Mesenchymal stem cell (in vitro differentiated cells and primary cell): ENCODE measurements at regions not wholly inside any gene's neighbourhood (a gene's known extent, or its start where the extent isn't known, plus 50 kb on each side); places are given as distances from the start of the nearest gene placed in this dataset.

Source experiments
- DNase-seq: peaks from one replicate; pipeline ENCODE4 v3.0.0-alpha.2; 2013
- H2AFZ ChIP-seq: one replicate; pipeline ENCODE4 v1.6.1; 2013; ENCODE audit warnings: low read depth, mild to moderate bottlenecking, control low read depth, inconsistent platforms, low read length, moderate library complexity
- H2AK5ac ChIP-seq: 2 replicates; pipeline ENCODE4 v1.6.1; 2013; ENCODE audit warnings: low read length, moderate library complexity, mild to moderate bottlenecking, inconsistent platforms; ENCODE audit not compliant: severe bottlenecking
- H2BK120ac ChIP-seq: one replicate; pipeline ENCODE4 v1.6.1; 2013; ENCODE audit warnings: low read depth, mild to moderate bottlenecking, inconsistent platforms, low read length, moderate library complexity
- H2BK12ac ChIP-seq, 2 experiments: one replicate each; pipeline ENCODE4 v1.6.1; 2013; ENCODE audit warnings: inconsistent platforms in 2 of 2, low read length in 2 of 2, mild to moderate bottlenecking in 2 of 2, moderate library complexity in 2 of 2, control low read depth in 1 of 2
- H2BK15ac ChIP-seq: one replicate; pipeline ENCODE4 v1.6.1; 2013; ENCODE audit warnings: mild to moderate bottlenecking, low read depth, inconsistent platforms; ENCODE audit not compliant: poor library complexity, severe bottlenecking
- H2BK5ac ChIP-seq: 2 replicates; pipeline ENCODE4 v1.6.1; 2013; ENCODE audit warnings: low read depth, mild to moderate bottlenecking, low read length, control low read depth, inconsistent platforms; ENCODE audit not compliant: poor library complexity, severe bottlenecking
- H3K14ac ChIP-seq, 2 experiments: one replicate each; pipeline ENCODE4 v1.6.1; 2013; ENCODE audit warnings: inconsistent platforms in 2 of 2, low read length in 2 of 2, control low read depth in 1 of 2, mild to moderate bottlenecking in 1 of 2, moderate library complexity in 1 of 2
- H3K18ac ChIP-seq, 2 experiments: one replicate each; pipeline ENCODE4 v1.6.1; 2013; ENCODE audit warnings: inconsistent platforms in 2 of 2, low read length in 2 of 2, control low read depth in 1 of 2, low read depth in 1 of 2, mild to moderate bottlenecking in 1 of 2
- H3K23ac ChIP-seq, 2 experiments: one replicate each; pipeline ENCODE4 v1.6.1; 2013; ENCODE audit warnings: inconsistent platforms in 2 of 2, low read length in 2 of 2, mild to moderate bottlenecking in 2 of 2, moderate library complexity in 2 of 2, control low read depth in 1 of 2
- H3K27ac ChIP-seq: 2 replicates; pipeline ENCODE4 v1.5.1; 2013; ENCODE audit warnings: mild to moderate bottlenecking, moderate library complexity, low read length, control low read depth, inconsistent platforms; ENCODE audit not compliant: poor library complexity, severe bottlenecking
- H3K27me3 ChIP-seq, 2 experiments: 2 replicates each; pipeline versions ENCODE4 v1.6.1 to v1.7.0; 2013; ENCODE audit warnings: low read length in 2 of 2, mild to moderate bottlenecking in 2 of 2, moderate library complexity in 2 of 2, control low read depth in 1 of 2, inconsistent platforms in 1 of 2; ENCODE audit not compliant: control insufficient read depth in 1 of 2, insufficient read depth in 1 of 2
- H3K36me3 ChIP-seq, 2 experiments: 2 replicates each; pipeline versions ENCODE4 v1.6.1 to v1.7.0; 2013; ENCODE audit warnings: low read length in 2 of 2, control low read depth in 1 of 2, inconsistent platforms in 1 of 2, low read depth in 1 of 2, mild to moderate bottlenecking in 1 of 2; ENCODE audit not compliant: insufficient read depth in 2 of 2, control insufficient read depth in 1 of 2
- H3K4ac ChIP-seq, 2 experiments: one replicate each; pipeline ENCODE4 v1.6.1; 2013; ENCODE audit warnings: inconsistent platforms in 2 of 2, low read length in 2 of 2, mild to moderate bottlenecking in 2 of 2, moderate library complexity in 2 of 2, control low read depth in 1 of 2, low read depth in 1 of 2
- H3K4me1 ChIP-seq: 2 replicates; pipeline ENCODE4 v1.6.1; 2013; ENCODE audit warnings: low read depth, low read length, control low read depth; ENCODE audit not compliant: control insufficient read depth, insufficient read depth
- H3K4me2 ChIP-seq: 2 replicates; pipeline ENCODE4 v1.6.1; 2013; ENCODE audit warnings: low read length, mild to moderate bottlenecking, inconsistent platforms; ENCODE audit not compliant: poor library complexity, severe bottlenecking
- H3K4me3 ChIP-seq, 2 experiments: 2 replicates each; pipeline versions ENCODE4 v1.5.1 to v1.7.0; 2013; ENCODE audit warnings: low read length in 2 of 2, mild to moderate bottlenecking in 2 of 2, control low read depth in 1 of 2, low read depth in 1 of 2; ENCODE audit not compliant: insufficient read depth in 1 of 2
- H3K79me1 ChIP-seq: replicated peaks from 2 replicates; pipeline ENCODE4 v1.6.1; 2013; ENCODE audit warnings: mild to moderate bottlenecking, control low read depth, low read length, inconsistent platforms; ENCODE audit not compliant: poor library complexity, severe bottlenecking
- H3K9ac ChIP-seq: 2 replicates; pipeline ENCODE4 v1.7.0; 2013; ENCODE audit warnings: mild to moderate bottlenecking, low read length, moderate library complexity
- H3K9me3 ChIP-seq: 2 replicates; pipeline ENCODE4 v1.7.0; 2013; ENCODE audit warnings: mild to moderate bottlenecking, low read length; ENCODE audit not compliant: control insufficient read depth
- H4K8ac ChIP-seq: one replicate; pipeline ENCODE4 v1.6.1; 2013; ENCODE audit warnings: inconsistent platforms, mild to moderate bottlenecking, low read length, moderate library complexity
- H4K91ac ChIP-seq: one replicate; pipeline ENCODE4 v1.6.1; 2013; ENCODE audit warnings: mild to moderate bottlenecking, low read length, inconsistent platforms
- WGBS: methylation state at CpG from one replicate; pipeline ENCODE4 v1.1.7; 2013; ENCODE audit warnings: mixed read lengths; 5-methylcytosine and 5-hydroxymethylcytosine counted together

DNA sequence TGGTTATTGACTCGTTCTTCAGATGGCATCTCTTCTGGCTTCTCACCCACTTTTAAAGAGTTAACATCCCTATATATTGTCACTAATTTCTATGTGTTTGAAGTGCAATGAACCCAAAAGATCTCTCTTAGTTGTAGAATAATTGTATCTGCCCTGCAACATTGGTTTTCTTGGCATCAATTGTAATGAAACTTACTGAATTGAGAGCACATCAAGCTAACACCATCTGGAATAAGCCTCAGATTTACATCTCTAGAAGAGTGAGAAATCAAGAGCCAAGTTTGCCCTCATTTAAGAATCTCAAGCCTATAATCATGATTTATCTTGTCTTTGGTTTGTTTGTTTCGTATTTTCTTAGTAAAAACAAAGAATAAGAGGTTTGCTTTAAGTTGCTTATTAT lies 372.6 kb upstream of the LRRC7 start:
- Histone ChIP-seq H4K8ac (no peak overlapping the region), H3K23ac (no peak overlapping the region), H3K18ac (no peak overlapping the region), H2BK15ac (no peak overlapping the region), H3K27ac (no peak overlapping the region), H3K4me2 (no peak overlapping the region), H2AK5ac (no peak overlapping the region), H4K91ac (no peak overlapping the region), H2BK5ac (no peak overlapping the region), H3K36me3 (no peaks in the 10 kb centered on the region), H3K27me3 (no peaks in the 10 kb centered on the region), H3K79me1 (no peaks in the 10 kb centered on the region), H3K4ac (no peak overlapping the region), H2AFZ (no peak overlapping the region), H3K4me1 (no peaks in the 10 kb centered on the region), H3K4me3 (no peak overlapping the region), H3K9me3 (no peaks in the 10 kb centered on the region), H2BK120ac (no peak overlapping the region), H3K9ac (no peak overlapping the region), H3K14ac (no peak overlapping the region), H2BK12ac (no peak overlapping the region)
- WGBS: no CpG with 5 or more reads among the region's 2 CpGs
- no peak for DNase-seq

DNA sequence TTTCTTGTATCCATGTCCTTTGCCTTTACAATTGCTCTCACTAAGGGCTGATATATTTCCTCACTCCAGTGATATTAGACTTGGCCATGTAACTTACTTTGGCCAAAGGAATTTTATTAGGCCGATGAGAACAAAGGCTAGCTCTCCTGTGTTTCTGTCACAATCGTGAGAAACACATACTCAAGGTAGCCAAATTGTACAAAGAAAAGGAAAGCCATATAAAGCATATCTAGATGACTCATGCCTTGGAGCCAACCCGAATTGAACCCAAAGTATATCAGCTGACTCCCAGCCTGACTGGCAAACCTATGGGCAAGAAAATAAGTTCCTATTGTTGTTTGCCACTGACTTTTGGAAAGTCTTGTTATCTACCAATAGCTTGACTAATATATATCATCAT lies 371.7 kb upstream of the LRRC7 start:
- no peak overlapping the region for H4K91ac ChIP-seq
- no peak overlapping the region for H2BK120ac ChIP-seq
- no peak overlapping the region for H4K8ac ChIP-seq
- H2BK15ac ChIP-seq: no peak overlapping the region
- no peaks in the 10 kb centered on the region for H3K4me1 ChIP-seq
- no peak overlapping the region for H3K14ac ChIP-seq
- no peak overlapping the region for H2AK5ac ChIP-seq
- no peak overlapping the region for H3K4ac ChIP-seq
- no peaks in the 10 kb centered on the region for H3K27me3 ChIP-seq
- no peak overlapping the region for H3K4me2 ChIP-seq
- H3K9me3 ChIP-seq: no peaks in the 10 kb centered on the region
- no peak overlapping the region for H2BK12ac ChIP-seq
- H3K36me3 ChIP-seq: no peaks in the 10 kb centered on the region
- no peaks in the 10 kb centered on the region for H3K79me1 ChIP-seq
- no peak overlapping the region for H3K4me3 ChIP-seq
- no peak overlapping the region for H3K9ac ChIP-seq
- no peak overlapping the region for H3K18ac ChIP-seq
- no peak overlapping the region for H2AFZ ChIP-seq
- WGBS: 78% methylated on average over 3 of the region's 3 CpGs
- H2BK5ac ChIP-seq: no peak overlapping the region
- DNase-seq: no peak
- H3K23ac ChIP-seq: no peak overlapping the region
- H3K27ac ChIP-seq: no peak overlapping the region

DNA sequence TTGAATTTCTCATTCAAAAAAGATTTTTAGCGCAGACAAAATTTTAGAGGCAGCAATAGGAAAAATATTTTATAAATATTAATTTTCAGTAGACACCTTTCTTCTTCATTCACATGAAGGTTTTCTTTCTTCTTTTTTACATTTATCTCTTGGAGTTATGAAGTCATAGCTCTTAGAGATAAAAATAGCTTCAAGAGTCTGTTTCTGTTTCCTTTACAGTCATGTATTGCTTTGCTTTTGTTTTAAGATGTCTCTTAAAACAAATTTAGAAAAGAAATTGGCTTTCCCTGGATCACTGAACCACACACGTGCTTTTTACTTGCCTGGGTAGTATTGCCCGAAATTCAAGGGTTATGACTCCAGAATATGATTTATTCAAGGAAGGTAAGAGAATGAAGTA lies 369.9 kb upstream of the LRRC7 start:
- Histone ChIP-seq H4K8ac (no peak overlapping the region), H3K27ac (no peak overlapping the region), H3K23ac (no peak overlapping the region), H2AK5ac (no peak overlapping the region), H3K4me1 (no peaks in the 10 kb centered on the region), H2AFZ (no peak overlapping the region), H2BK15ac (no peak overlapping the region), H2BK12ac (no peak overlapping the region), H3K27me3 (no peaks in the 10 kb centered on the region), H3K9me3 (no peaks in the 10 kb centered on the region), H3K36me3 (no peaks in the 10 kb centered on the region), H3K4me2 (no peak overlapping the region), H2BK5ac (no peak overlapping the region), H3K9ac (no peak overlapping the region), H4K91ac (no peak overlapping the region), H3K18ac (no peak overlapping the region), H3K14ac (no peak overlapping the region), H2BK120ac (no peak overlapping the region), H3K4me3 (no peak overlapping the region), H3K4ac (no peak overlapping the region), H3K79me1 (no peaks in the 10 kb centered on the region)
- DNase-seq: no peak
- 40% methylated on average over 1 of the region's 3 CpGs for WGBS

DNA sequence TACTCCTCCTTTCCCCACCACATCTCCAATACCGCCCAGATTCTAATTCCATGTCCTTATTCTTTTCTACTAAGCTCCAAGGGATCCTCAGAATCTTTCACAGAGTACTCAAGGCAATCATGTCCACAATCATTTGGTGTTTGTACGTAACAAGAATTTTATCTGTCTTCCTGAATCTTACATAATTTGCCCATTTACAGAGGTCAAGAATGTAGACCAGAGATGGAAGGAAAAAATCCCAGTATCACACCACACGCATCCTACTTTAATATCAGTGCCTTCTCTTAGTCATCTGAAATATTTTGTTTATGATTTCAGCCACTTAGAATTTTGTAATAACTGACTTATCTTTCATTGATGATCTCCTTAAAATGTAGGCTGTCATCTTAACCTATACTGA lies 366.0 kb upstream of the LRRC7 start:
- no peak overlapping the region for H3K4ac ChIP-seq
- H2BK120ac ChIP-seq: no peak overlapping the region
- no peak overlapping the region for H3K14ac ChIP-seq
- H3K4me2 ChIP-seq: no peak overlapping the region
- no peaks in the 10 kb centered on the region for H3K27me3 ChIP-seq
- H2BK12ac ChIP-seq: no peak overlapping the region
- H3K4me3 ChIP-seq: no peak overlapping the region
- H3K23ac ChIP-seq: no peak overlapping the region
- H3K9me3 ChIP-seq: peaks cover 13% of the 10 kb centered on the region
- no peaks in the 10 kb centered on the region for H3K4me1 ChIP-seq
- H2BK5ac ChIP-seq: no peak overlapping the region
- no peak for DNase-seq
- no peak overlapping the region for H2BK15ac ChIP-seq
- whole genome bisulfite sequencing: 71% methylated on average over 1 of the region's 3 CpGs
- no peak overlapping the region for H4K8ac ChIP-seq
- no peak overlapping the region for H3K9ac ChIP-seq
- no peak overlapping the region for H3K27ac ChIP-seq
- H2AK5ac ChIP-seq: no peak overlapping the region
- no peaks in the 10 kb centered on the region for H3K36me3 ChIP-seq
- H4K91ac ChIP-seq: no peak overlapping the region
- H3K79me1 ChIP-seq: no peaks in the 10 kb centered on the region
- no peak overlapping the region for H3K18ac ChIP-seq
- H2AFZ ChIP-seq: no peak overlapping the region
